HG03460 (cell line): ENCODE measurements at regions not wholly inside any gene's neighbourhood (a gene's known extent, or its start where the extent isn't known, plus 50 kb on each side); places are given as distances from the start of the nearest gene placed in this dataset.

Experiments used
- ATAC-seq: cut with Tn5 transposase; IDR thresholded peaks from one replicate; pipeline ENCODE4 v1.9.1; 2021; ENCODE audit not compliant: unreplicated experiment

- ATAC-seq: no peak
Measured at GRCh38 chr2:109070290-109070689, 58.7 kb upstream of the SH3RF3 start.

DNA sequence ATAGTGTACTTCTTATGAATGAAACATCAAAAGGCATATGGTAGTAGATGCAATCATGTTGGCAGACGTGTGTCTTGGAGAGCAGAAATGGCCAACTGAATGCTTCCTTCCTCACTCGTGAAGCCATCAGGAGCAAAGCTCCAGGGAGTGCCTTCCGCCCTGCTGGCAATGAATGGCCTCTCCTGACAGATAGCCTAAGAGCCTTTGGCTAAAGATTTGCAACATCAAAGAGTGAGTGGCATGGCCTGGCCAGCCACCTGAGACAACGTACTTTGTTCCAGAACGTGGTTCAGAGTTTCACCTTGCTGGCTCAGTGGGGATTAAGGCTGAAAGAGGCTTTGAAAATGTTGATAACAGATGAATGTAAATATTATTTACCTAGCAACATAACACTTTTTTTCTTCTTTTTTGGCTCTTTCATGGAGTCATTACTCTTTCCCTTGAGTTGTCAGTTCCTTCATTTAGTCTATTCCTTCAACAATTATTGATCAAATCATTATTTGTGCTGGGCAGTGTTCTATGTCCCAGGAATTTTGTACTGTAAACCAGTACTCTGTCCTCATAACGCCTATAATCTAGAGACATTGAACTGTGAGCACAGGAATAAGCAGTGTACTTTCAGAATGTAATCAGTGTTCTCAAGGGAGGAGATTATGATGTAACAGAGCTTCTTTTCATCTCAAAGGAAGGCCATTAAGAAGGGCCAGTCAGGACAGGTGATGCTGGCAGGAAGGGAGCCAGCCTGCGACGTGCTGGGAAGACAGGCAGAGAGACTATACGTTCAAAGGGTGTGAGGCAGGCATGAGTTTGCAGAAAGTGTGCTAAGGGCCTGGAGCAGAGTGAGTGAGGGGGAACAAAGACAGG lies 59.4 kb upstream of the SH3RF3 start:
- ATAC-seq: no peak

DNA sequence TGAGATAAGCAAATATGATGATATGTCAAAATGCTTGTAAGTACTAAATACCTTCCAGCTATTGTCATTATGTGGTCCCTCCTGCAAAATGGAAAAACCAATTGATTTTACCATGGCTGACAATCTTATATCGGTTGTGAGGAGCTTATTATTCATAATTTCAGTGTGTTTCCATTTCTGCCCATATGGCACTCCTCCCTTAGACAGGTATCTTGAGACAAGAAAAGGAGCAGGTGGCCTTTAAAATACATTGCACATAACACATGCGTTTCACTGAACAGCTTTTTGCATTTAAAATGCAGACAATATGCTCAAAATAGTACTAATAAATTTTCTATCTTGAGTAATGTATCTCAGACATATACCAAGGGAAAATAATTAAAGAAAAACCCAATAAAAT lies 60.2 kb upstream of the SH3RF3 start:
- ATAC-seq: no peak

DNA sequence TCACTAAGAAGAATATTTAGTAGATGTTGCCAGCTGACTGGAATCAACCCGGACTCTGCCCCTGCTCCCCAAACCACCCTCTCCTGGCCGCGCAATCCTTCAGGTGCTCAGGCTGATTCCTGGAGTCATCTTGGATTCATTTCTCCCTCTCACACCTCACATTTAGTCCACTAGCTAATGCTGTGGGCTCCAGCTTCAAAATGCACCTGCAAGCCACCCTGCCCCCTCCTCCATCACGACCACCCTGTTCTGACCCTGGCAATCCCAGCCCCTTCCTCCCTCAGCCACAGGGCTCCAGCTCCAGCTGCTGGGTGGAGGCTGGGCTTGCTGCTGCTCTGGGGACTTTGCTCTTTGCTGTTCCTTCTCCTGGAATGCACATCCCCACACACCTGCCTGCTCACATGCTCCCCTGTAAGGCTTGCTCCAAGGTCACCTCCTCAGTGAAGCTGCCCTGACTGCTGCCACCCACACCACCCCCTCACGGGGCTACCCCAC lies 61.3 kb upstream of the SH3RF3 start:
- no peak for ATAC-seq

DNA sequence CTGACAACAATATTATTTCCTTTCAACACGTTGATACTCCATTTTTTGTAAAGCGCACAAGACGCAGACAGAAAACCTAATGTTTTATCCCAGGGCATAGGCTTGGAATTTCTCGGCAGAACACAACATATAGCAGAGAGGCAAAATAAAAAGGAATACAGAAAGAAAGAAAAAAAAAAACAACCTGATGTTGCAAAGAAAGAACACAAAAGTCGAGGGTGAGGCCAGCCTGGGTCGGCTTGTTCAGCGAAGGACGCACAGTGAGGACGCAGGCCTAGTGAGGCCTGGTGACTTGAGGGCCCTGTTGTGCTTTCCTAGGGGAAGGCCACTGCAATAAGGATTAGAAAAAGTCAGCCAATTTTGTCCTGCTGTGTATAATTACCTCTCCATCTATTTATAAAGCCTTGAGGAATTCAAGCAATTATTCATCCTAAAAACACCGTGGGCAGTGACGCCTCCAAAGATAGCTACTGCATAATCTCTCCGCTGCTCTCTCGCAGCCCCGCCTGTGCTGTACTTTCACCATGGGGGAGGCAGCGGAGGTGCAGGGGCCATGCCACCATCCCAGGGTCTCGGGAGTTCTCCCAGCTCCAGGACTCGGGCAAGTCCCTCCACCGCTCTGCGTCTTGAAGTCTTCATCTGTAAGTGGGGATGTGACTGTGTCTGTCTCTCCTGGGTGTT lies 61.9 kb upstream of the SH3RF3 start:
- ATAC-seq: no peak

DNA sequence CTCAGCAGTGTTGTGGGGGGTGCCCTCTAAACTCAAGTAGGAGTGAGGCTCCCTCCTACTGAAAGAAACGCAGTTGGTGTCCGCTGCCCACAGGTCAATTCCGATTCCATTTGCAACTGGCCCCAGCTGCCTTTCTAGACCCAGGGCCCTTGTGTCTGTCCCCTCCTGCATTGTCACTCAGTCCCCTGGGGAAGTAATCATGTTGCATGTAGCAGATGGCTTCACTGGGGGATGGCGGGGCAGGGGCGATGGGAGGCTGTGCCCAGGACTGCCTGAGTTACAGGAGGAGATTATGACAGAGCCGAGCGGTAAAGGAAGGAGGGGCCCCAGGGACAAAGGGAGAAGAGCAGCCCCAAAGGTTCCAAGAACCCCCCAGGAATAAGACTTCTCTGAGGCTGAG lies 62.5 kb upstream of the SH3RF3 start:
- ATAC-seq: no peak

- ATAC-seq: no peak
Measured at GRCh38 chr2:109065391-109065734, 63.6 kb upstream of the SH3RF3 start.

- no peak for ATAC-seq
Measured at GRCh38 chr2:109064660-109065390, 64.2 kb upstream of the SH3RF3 start.

DNA sequence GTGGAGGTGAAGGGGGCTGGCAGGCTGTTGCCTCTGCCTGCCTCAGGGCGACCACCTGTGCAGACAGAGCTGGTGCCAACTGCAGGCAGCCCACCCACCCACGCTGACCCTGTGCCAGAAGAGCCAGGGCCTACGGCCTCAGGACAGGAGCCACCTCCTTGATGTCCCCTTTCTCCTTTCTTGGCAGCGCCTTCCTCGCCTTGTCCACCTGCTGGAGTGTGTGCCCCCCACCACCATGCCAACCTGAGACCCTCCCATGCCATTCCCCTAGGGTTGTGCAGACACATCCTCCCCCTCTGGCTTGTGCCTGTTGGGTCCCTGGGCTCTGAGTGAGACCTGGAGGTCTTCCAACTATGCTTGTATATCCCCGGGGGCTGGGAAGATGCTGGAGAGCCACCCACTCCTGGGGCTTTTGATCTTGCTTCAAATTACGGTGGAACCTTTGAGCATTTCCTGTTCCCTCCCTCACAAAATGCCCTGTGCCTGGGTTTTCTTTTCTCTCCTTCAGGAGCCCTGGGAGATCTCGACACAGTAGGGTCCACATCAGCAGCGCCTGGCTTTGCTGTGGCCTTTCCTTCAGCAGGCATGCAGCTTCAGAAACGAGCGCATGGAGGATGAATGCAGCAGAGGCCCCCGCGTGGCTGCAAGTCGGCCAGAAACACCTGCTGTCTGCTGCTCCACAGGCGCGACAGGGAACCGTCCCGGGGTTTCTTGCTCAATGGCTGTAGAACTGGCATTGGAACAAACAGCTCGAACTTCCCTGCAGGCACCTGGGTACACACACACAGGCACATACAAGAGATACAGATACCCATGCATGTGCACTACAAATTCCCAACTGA lies 65.9 kb upstream of the SH3RF3 start:
- no peak for ATAC-seq

DNA sequence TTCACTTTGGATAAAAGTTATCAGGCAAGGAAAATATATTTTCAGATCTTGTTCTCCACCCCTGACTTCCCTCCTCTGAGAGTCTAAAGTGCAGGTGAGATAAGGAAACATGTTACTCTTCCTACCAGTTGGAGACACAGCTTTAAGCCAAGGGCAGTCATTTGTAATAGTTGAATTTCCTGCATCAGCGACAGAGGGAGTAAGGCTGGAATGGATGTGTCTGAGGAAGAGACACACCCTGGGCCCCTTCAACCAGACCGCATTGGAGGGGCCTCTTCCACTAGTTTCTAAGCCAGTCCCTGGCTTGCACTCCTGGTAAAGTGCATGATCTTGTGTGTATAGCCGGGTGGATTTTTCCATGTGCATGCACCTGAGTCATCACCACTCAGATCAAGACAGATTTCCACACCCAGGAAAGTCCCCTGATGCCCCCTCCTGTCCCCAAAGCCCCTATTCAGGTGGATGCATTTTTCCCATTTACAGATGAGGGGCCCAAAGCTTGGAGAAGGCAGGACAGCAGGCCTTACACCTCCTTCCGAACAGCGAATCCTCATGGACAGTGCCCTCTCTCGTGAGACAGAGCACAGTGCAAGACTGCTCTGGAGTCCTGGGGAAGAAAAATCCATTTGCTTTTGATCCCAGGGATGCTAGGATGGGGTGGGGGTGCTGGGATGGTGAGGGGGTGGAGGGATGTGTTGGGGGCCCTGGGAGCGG lies 66.7 kb upstream of the SH3RF3 start:
- ATAC-seq: no peak

GRCh38 chr2:109061736-109062135 lies 67.3 kb upstream of the SH3RF3 start:
- ATAC-seq: no peak

- ATAC-seq: no peak
Measured at GRCh38 chr2:109060496-109060895, 68.5 kb upstream of the SH3RF3 start.

DNA sequence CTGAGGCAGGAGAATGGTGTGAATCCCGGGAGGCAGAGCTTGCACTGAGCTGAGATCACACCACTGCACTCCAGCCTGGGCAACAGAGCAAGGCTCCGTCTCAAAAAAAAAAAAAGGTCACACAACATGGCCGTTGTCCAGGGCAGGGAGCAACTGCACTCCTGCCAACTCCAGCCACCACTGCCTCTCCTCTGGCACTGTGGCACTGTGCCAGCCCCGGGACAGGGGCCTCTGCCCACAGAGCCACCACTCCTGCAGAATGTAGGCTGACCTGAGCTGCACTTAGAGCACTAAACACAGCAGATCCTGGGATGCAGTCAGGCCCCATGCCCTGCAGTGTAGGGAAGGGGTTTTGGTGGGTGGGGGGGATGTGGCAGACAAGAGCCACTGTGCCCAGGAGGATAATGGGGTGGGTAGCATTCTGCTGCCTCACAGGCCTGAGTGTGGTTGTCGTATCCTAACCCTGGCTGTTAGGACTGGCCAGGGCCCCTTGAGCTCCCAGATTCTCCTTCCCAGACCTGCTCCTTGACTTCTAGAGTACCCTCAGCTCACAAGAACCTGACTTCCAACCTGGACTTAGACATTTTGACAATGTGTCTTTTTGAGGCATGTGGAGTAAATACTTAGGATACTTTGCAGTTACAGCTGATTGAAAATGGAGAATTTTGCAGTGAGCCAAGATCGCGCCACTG lies 69.4 kb upstream of the SH3RF3 start:
- ATAC-seq: no peak

DNA sequence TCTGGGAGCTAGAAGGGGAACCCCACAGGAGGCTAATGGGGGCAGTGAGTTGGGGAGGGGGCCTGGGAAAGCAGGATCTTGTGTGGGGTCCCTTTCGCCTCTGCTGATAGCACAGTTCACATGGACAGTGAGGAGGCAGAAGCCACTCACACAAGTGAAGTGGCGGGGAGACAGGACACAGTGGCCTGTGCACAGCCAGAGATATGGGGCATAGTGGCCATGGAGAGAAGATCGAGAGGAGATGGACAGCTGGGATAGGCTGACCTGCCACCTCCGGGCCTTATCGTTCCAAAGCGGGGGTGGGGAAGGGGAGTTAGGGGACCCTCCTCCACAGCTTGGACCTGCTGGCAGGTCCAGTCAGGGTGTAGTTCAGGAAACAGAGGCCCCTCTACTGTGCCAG lies 69.8 kb upstream of the EDAR start:
- ATAC-seq: no peak

GRCh38 chr2:109058191-109058632 lies 69.2 kb upstream of the EDAR start:
- no peak for ATAC-seq

- ATAC-seq: no peak
Measured at GRCh38 chr2:109057686-109058085, 68.7 kb upstream of the EDAR start.

- no peak for ATAC-seq
Measured at GRCh38 chr2:109055435-109055834, 66.4 kb upstream of the EDAR start.

DNA sequence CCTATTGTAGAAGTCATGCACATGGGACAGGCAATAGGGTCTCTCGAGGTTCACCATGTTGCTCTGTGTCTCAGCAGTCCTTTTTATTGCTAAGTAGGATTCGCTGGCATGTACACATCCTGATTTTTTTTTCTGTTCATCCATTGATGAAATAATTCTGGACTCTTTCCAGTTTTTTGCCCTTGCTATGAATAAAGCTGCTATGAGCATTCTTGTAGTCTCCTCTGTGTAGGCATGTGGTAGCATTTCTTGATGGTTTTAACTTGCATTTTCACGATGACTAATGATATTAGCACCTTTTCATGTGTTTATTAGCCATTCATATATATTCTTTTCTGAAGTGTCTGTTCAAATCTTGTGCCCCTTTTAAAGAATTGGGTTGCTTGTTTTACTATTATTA lies 65.8 kb upstream of the EDAR start:
- ATAC-seq: no peak

DNA sequence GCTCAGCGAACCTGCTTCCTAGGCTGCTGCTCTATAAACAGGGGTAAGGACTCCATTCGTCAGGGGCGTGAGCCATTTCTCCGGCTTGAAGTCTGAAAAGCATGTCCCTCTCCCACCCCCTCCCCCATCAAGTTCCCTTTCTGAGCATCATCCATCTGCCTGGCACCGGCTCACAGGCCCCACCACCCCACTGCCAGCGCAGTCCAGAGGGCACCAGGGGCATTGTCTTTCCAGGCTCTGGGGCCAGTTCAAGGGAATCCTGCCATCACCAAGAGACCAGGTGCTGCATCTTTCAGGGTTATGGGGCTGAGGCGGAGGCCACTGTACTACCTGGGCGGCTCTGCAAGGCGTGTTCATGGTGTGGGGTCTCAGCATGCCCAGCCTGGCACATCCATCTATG lies 64.7 kb upstream of the EDAR start:
- ATAC-seq: no peak

GRCh38 chr2:109052922-109053321 lies 63.9 kb upstream of the EDAR start:
- no peak for ATAC-seq
